GM23338 (cell line): ENCODE measurements at regions not wholly inside any gene's neighbourhood (a gene's known extent, or its start where the extent isn't known, plus 50 kb on each side); places are given as distances from the start of the nearest gene placed in this dataset.

Source experiments
- ATAC-seq: fragments of 200-7000 bp; cut with Tn5 transposase; 3 replicates; pipeline ENCODE4 v1.9.1; 2020
- DNase-seq: peaks from one replicate; pipeline ENCODE4 v3.0.0-alpha.2; 2015; ENCODE audit warnings: low spot score
- H2AFZ ChIP-seq: fragments of 200-600 bp; sonication (generic); 2 replicates; pipeline ENCODE4 v1.8.0; 2016; ENCODE audit warnings: antibody characterized with exemption, mild to moderate bottlenecking, moderate library complexity
- H3F3A ChIP-seq: fragments of 200-600 bp; sonication (generic); replicated peaks from 2 replicates; pipeline ENCODE4 v1.8.0; 2017; ENCODE audit warnings: antibody characterized with exemption, mixed run types, low read depth
- H3K27ac ChIP-seq: fragments of 200-600 bp; sonication (generic); 2 replicates; pipeline ENCODE4 v1.6.1; 2016; ENCODE audit warnings: low read depth
- H3K27me3 ChIP-seq: fragments of 200-600 bp; sonication (generic); 2 replicates; pipeline ENCODE4 v1.8.0; 2016; ENCODE audit warnings: mild to moderate bottlenecking, mixed run types, moderate library complexity; ENCODE audit not compliant: insufficient read depth
- H3K36me3 ChIP-seq: fragments of 200-600 bp; sonication (generic); 2 replicates; pipeline ENCODE4 v1.8.0; 2016; ENCODE audit warnings: mild to moderate bottlenecking; ENCODE audit not compliant: insufficient read depth
- H3K4me1 ChIP-seq: fragments of 200-600 bp; sonication (generic); 2 replicates; pipeline ENCODE4 v1.8.0; 2016; ENCODE audit warnings: mild to moderate bottlenecking, moderate library complexity; ENCODE audit not compliant: insufficient read depth
- H3K4me2 ChIP-seq: fragments of 200-600 bp; sonication (generic); 2 replicates; pipeline ENCODE4 v1.7.1; 2017; ENCODE audit warnings: mixed run types
- H3K4me3 ChIP-seq: fragments of 200-600 bp; sonication (generic); 2 replicates; pipeline ENCODE4 v1.6.1; 2016; ENCODE audit warnings: mixed run types
- H3K79me2 ChIP-seq: fragments of 200-600 bp; sonication (generic); replicated peaks from 2 replicates; pipeline ENCODE4 v1.8.0; 2017; ENCODE audit warnings: mild to moderate bottlenecking; ENCODE audit not compliant: insufficient read depth
- H3K9me2 ChIP-seq: fragments of 200-600 bp; sonication (generic); 2 replicates; pipeline ENCODE4 v1.8.0; 2017; ENCODE audit not compliant: insufficient read depth
- H4K20me1 ChIP-seq: fragments of 200-600 bp; sonication (generic); replicated peaks from 2 replicates; pipeline ENCODE4 v1.8.0; 2017; ENCODE audit warnings: mild to moderate bottlenecking; ENCODE audit not compliant: insufficient read depth
- H3K27ac Mint-ChIP-seq: 2 replicates; pipeline ENCODE4 v1.8.0; 2020; ENCODE audit warnings: inconsistent platforms, mild to moderate bottlenecking, moderate library complexity, mixed read lengths
- H3K27me3 Mint-ChIP-seq: 3 replicates; pipeline ENCODE4 v1.8.0; 2022; ENCODE audit warnings: low read depth, mild to moderate bottlenecking, moderate library complexity, mixed read lengths, inconsistent platforms; ENCODE audit not compliant: insufficient read depth, poor library complexity
- H3K36me3 Mint-ChIP-seq: 3 replicates; pipeline ENCODE4 v1.8.0; 2021; ENCODE audit warnings: low read depth, mild to moderate bottlenecking, inconsistent platforms, moderate library complexity, mixed read lengths
- H3K4me1 Mint-ChIP-seq: 3 replicates; pipeline ENCODE4 v1.8.0; 2020; ENCODE audit warnings: mild to moderate bottlenecking, inconsistent platforms, mixed read lengths
- H3K4me3 Mint-ChIP-seq: 3 replicates; pipeline ENCODE4 v1.8.0; 2021; ENCODE audit warnings: moderate library complexity, mild to moderate bottlenecking, inconsistent platforms, mixed read lengths
- H3K9me3 Mint-ChIP-seq: 3 replicates; pipeline ENCODE4 v1.8.0; 2020; ENCODE audit warnings: moderate library complexity, mild to moderate bottlenecking, inconsistent platforms, mixed read lengths
- CREB1 ChIP-seq: fragments of 250-450 bp; sonication (Bioruptor Pico); IDR thresholded peaks from 2 replicates; pipeline ENCODE4 v1.5.0; 2020; ENCODE audit warnings: low read depth, mild to moderate bottlenecking, moderate library complexity
- CTCF ChIP-seq, 2 experiments: fragments of 200-600 bp in 1 of 2; sonication (generic) in 1 of 2; conservative IDR thresholded peaks; 2 replicates each; pipeline versions ENCODE4 v1.5.1 to v1.6.1; 2016 to 2017; ENCODE audit warnings: antibody characterized with exemption in 2 of 2, low read depth in 2 of 2, mild to moderate bottlenecking in 2 of 2, moderate library complexity in 1 of 2
- EZH2 ChIP-seq: fragments of 200-600 bp; sonication (generic); IDR thresholded peaks from one replicate; pipeline ENCODE4 v1.8.0; 2017; ENCODE audit warnings: antibody characterized with exemption, mild to moderate bottlenecking, low read depth; ENCODE audit not compliant: unreplicated experiment
- JUNB ChIP-seq: IDR thresholded peaks from one replicate; pipeline ENCODE4 v1.6.1; 2016; ENCODE audit warnings: antibody characterized with exemption; ENCODE audit not compliant: unreplicated experiment
- STAT1 ChIP-seq: IDR thresholded peaks from one replicate; pipeline ENCODE4 v1.6.1; 2016; ENCODE audit warnings: antibody characterized with exemption; ENCODE audit not compliant: unreplicated experiment
- ZNF114 ChIP-seq: fragments of 250-450 bp; sonication (Bioruptor Pico); IDR thresholded peaks from 2 replicates; pipeline ENCODE4 v1.5.0; 2020; ENCODE audit warnings: mild to moderate bottlenecking, moderate library complexity
- ZNF331 ChIP-seq: fragments of 250-450 bp; sonication (Bioruptor Pico); IDR thresholded peaks from 2 replicates; pipeline ENCODE4 v1.5.0; 2020; ENCODE audit warnings: low read depth, mild to moderate bottlenecking, moderate library complexity
- TF ChIP-seq, protein P1 (sequence below): fragments of 250-450 bp; sonication (Bioruptor Pico); IDR thresholded peaks from 2 replicates; pipeline ENCODE4 v1.5.0; 2020; ENCODE audit warnings: mild to moderate bottlenecking, moderate library complexity

- no peak overlapping the region for H3K4me3 ChIP-seq
- H4K20me1 ChIP-seq, result no peaks in the 10 kb centered on the region
- Mint-ChIP-seq H3K9me3 (no peaks in the 10 kb centered on the region), H3K4me1 (peaks cover 8% of the 10 kb centered on the region), H3K36me3 (no peaks in the 10 kb centered on the region; the same call in 2 of the 3 replicates), H3K4me3 (no peak overlapping the region), H3K27ac (no peak overlapping the region), H3K27me3 (no peaks in the 10 kb centered on the region)
- TF ChIP-seq CTCF (conservative IDR thresholded peaks at IDR 0.05; ENCODE audit: low read depth in 2 of 2) (no peak), EZH2 (no peak), CREB1 (no peak), STAT1 (no peak), ZNF114 (CRISPR knock-in tag) (no peak), JUNB (no peak), ZNF331 (no peak)
- TF ChIP-seq, protein P1, sequence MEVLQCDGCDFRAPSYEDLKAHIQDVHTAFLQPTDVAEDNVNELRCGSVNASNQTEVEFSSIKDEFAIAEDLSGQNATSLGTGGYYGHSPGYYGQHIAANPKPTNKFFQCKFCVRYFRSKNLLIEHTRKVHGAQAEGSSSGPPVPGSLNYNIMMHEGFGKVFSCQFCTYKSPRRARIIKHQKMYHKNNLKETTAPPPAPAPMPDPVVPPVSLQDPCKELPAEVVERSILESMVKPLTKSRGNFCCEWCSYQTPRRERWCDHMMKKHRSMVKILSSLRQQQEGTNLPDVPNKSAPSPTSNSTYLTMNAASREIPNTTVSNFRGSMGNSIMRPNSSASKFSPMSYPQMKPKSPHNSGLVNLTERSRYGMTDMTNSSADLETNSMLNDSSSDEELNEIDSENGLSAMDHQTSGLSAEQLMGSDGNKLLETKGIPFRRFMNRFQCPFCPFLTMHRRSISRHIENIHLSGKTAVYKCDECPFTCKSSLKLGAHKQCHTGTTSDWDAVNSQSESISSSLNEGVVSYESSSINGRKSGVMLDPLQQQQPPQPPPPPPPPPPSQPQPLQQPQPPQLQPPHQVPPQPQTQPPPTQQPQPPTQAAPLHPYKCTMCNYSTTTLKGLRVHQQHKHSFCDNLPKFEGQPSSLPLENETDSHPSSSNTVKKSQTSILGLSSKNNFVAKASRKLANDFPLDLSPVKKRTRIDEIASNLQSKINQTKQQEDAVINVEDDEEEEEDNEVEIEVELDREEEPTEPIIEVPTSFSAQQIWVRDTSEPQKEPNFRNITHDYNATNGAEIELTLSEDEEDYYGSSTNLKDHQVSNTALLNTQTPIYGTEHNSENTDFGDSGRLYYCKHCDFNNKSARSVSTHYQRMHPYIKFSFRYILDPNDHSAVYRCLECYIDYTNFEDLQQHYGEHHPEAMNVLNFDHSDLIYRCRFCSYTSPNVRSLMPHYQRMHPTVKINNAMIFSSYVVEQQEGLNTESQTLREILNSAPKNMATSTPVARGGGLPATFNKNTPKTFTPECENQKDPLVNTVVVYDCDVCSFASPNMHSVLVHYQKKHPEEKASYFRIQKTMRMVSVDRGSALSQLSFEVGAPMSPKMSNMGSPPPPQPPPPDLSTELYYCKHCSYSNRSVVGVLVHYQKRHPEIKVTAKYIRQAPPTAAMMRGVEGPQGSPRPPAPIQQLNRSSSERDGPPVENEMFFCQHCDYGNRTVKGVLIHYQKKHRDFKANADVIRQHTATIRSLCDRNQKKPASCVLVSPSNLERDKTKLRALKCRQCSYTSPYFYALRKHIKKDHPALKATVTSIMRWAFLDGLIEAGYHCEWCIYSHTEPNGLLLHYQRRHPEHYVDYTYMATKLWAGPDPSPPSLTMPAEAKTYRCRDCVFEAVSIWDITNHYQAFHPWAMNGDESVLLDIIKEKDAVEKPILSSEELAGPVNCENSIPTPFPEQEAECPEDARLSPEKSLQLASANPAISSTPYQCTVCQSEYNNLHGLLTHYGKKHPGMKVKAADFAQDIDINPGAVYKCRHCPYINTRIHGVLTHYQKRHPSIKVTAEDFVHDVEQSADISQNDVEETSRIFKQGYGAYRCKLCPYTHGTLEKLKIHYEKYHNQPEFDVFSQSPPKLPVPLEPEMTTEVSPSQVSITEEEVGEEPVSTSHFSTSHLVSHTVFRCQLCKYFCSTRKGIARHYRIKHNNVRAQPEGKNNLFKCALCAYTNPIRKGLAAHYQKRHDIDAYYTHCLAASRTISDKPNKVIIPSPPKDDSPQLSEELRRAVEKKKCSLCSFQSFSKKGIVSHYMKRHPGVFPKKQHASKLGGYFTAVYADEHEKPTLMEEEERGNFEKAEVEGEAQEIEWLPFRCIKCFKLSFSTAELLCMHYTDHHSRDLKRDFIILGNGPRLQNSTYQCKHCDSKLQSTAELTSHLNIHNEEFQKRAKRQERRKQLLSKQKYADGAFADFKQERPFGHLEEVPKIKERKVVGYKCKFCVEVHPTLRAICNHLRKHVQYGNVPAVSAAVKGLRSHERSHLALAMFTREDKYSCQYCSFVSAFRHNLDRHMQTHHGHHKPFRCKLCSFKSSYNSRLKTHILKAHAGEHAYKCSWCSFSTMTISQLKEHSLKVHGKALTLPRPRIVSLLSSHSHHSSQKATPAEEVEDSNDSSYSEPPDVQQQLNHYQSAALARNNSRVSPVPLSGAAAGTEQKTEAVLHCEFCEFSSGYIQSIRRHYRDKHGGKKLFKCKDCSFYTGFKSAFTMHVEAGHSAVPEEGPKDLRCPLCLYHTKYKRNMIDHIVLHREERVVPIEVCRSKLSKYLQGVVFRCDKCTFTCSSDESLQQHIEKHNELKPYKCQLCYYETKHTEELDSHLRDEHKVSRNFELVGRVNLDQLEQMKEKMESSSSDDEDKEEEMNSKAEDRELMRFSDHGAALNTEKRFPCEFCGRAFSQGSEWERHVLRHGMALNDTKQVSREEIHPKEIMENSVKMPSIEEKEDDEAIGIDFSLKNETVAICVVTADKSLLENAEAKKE, result no peak
- no peaks in the 10 kb centered on the region for H3F3A ChIP-seq
- ATAC-seq, result no peak
- no peaks in the 10 kb centered on the region for H3K9me2 ChIP-seq
- H3K27ac ChIP-seq, result no peak overlapping the region
- no peak overlapping the region for H2AFZ ChIP-seq
- no peaks in the 10 kb centered on the region for H3K36me3 ChIP-seq
- no peaks in the 10 kb centered on the region for H3K27me3 ChIP-seq
- DNase-seq, result no peak
- H3K4me2 ChIP-seq, result no peak overlapping the region
- H3K4me1 ChIP-seq, result no peaks in the 10 kb centered on the region
- no peaks in the 10 kb centered on the region for H3K79me2 ChIP-seq
Measured at GRCh38 chr18:68323921-68324320, 391.0 kb downstream of the TMX3 start.
